ENCODE measurements at regions not wholly inside any gene's neighbourhood (a gene's known extent, or its start where the extent isn't known, plus 50 kb on each side); places are given as distances from the start of the nearest gene placed in this dataset.

GRCh38 chr3:113051787-113052186 is 61.0 kb downstream of the GTPBP8 start:
- no peak for DNase-seq

- no peak for DNase-seq
Measured at GRCh38 chr3:113053169-113053568, 62.4 kb downstream of the GTPBP8 start.

GRCh38 chr3:113054552-113054951 is 63.8 kb downstream of the GTPBP8 start:
- DNase-seq = no peak

- DNase-seq = no peak
Measured at GRCh38 chr3:113055201-113055600, 64.4 kb downstream of the GTPBP8 start.

- DNase-seq = no peak
Measured at GRCh38 chr3:113055961-113056360, 65.2 kb downstream of the GTPBP8 start.

GRCh38 chr3:113057117-113057516 is 66.3 kb downstream of the GTPBP8 start:
- DNase-seq = no peak

- no peak for DNase-seq
Measured at GRCh38 chr3:113058188-113058587, 67.4 kb downstream of the GTPBP8 start.

GRCh38 chr3:113062705-113063104 is 71.9 kb downstream of the GTPBP8 start:
- no peak for DNase-seq

GRCh38 chr3:113063126-113063894 is 72.5 kb downstream of the GTPBP8 start:
- no peak for DNase-seq

GRCh38 chr3:113064183-113064582 is 73.4 kb downstream of the GTPBP8 start:
- no peak for DNase-seq

- DNase-seq = no peak
Measured at GRCh38 chr3:113065336-113065735, 74.6 kb downstream of the GTPBP8 start.

GRCh38 chr3:113070072-113070640 is 79.4 kb downstream of the GTPBP8 start:
- no peak for DNase-seq

GRCh38 chr3:113070681-113071113 is 79.9 kb downstream of the GTPBP8 start:
- no peak for DNase-seq

GRCh38 chr3:113075588-113075987 is 84.8 kb downstream of the GTPBP8 start:
- no peak for DNase-seq

GRCh38 chr3:113079218-113079961 is 88.6 kb downstream of the GTPBP8 start:
- DNase-seq = no peak

GRCh38 chr3:113084777-113085176 is 94.0 kb downstream of the GTPBP8 start:
- no peak for DNase-seq

- no peak for DNase-seq
Measured at GRCh38 chr3:113086560-113087461, 96.0 kb downstream of the GTPBP8 start.

- DNase-seq = no peak
Measured at GRCh38 chr3:113088616-113089015, 97.8 kb downstream of the GTPBP8 start.

- no peak for DNase-seq
Measured at GRCh38 chr3:113091417-113091816, 100.6 kb downstream of the GTPBP8 start.

- DNase-seq = no peak
Measured at GRCh38 chr3:113092746-113093145, 102.0 kb downstream of the GTPBP8 start.

GRCh38 chr3:113094337-113095221 is 103.8 kb downstream of the GTPBP8 start:
- no peak for DNase-seq
